ENCODE measurements at regions not wholly inside any gene's neighbourhood (a gene's known extent, or its start where the extent isn't known, plus 50 kb on each side); places are given as distances from the start of the nearest gene placed in this dataset.

- no peak for DNase-seq
- H3K4me1 Mint-ChIP-seq = no peaks in the 10 kb centered on the region
Measured at GRCh38 chr2:236840857-236841256, 244.8 kb upstream of the COPS8 start.

DNA sequence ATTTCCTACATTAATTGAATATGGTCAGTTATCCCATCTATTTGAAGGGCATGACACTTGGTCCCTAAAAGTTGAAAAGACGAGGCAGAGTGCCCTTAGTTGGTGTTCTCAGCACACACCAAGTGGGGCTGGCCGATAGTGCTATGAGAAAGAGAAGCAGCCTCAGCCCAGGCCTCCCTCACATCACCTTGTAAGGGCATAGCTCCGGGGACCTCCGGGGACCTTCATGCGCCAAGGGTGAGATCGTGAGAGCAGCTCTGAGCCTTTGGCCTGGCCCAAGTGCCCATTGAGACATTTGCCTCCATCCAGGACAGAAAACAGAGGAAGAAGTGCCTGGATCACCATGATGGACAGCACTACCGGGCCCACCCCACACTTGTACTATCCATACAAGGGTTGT lies 244.3 kb upstream of the COPS8 start:
- no peak for DNase-seq
- peaks cover 21% of the 10 kb centered on the region for H3K27me3 Mint-ChIP-seq
- no peaks in the 10 kb centered on the region for H3K9me3 Mint-ChIP-seq
- H3K27ac Mint-ChIP-seq = no peak overlapping the region
- H3K4me1 Mint-ChIP-seq = no peaks in the 10 kb centered on the region
- no peak overlapping the region for H3K4me3 Mint-ChIP-seq
- no peaks in the 10 kb centered on the region for H3K36me3 Mint-ChIP-seq

More at GRCh38 chr2:236840857-236841256, 244.8 kb upstream of the COPS8 start:
- Mint-ChIP-seq H3K9me3 (peaks cover 2% of the 10 kb centered on the region), H3K27ac (no peak overlapping the region), H3K27me3 (peaks cover 21% of the 10 kb centered on the region), H3K36me3 (no peaks in the 10 kb centered on the region), H3K4me3 (no peak overlapping the region)

DNA sequence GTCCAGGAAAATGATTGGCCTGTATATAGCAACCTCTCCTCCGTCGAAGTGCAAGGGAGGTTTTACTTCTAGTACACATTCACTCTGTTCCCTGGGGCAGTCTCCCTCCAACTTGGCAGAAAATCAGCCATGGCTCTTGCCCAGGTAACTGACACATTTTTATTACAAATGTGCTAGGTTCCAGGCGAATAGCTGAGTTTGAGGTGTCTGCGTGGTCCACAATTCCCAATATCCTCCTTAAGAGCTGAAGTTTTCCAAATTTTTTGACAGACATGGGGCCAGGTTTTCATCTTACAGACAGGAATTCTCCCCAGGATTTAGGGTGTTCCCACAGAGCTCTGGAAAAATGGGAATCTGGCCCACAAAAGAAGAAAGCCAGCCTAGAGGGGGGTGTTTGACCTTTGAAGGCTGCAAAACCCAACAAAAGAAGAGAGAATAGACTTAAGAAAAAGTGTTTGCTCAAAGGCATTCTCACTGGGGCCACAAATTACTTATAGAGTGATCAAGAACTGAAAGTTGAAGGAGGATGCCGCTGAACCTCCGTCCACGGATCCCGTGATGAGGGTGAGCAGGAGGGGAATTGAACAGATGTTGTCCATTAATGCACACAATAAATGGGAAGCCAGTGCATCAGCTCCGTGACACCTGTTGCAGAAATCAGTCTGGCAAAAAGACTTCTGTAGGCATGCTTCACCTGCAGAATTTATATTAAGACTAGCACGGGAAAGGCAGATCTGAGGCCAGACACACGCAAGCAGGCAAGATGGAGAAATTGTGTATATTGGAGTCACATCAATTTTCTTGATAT lies 242.3 kb upstream of the COPS8 start:
- Mint-ChIP-seq H3K9me3 (no peaks in the 10 kb centered on the region), H3K4me3 (no peak overlapping the region), H3K27me3 (peaks cover 21% of the 10 kb centered on the region)

DNA sequence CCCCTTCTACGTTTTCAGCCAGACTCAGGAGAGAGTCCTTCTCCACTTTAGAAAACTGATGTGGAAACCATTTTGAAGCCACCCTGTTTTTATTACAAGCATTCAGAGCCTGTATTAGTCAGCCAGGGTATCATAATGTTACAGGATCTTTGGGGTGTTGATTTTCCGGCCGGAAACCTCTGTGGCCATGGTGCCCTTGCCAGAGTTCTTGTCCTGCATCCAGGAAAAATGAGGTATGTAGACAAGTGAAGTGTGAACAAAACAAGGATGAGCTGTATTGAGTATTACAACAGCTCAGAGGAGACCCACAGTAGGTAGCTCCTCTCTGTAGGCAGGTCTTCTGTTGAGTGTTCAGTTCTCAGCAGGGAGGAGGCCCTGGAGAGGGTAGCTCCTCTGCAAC lies 241.0 kb upstream of the COPS8 start:
- Mint-ChIP-seq H3K27me3 (peaks cover 21% of the 10 kb centered on the region), H3K36me3 (no peaks in the 10 kb centered on the region), H3K9me3 (no peaks in the 10 kb centered on the region), H3K27ac (no peak overlapping the region), H3K4me1 (no peaks in the 10 kb centered on the region), H3K4me3 (no peak overlapping the region)
- DNase-seq = no peak

More for the DNA sequence above, 242.3 kb upstream of the COPS8 start:
- H3K4me1 Mint-ChIP-seq = no peaks in the 10 kb centered on the region
- H3K27ac Mint-ChIP-seq = no peak overlapping the region
- DNase-seq = no peak
- no peaks in the 10 kb centered on the region for H3K36me3 Mint-ChIP-seq

- no peaks in the 10 kb centered on the region for H3K9me3 Mint-ChIP-seq
- no peaks in the 10 kb centered on the region for H3K4me1 Mint-ChIP-seq
- no peak overlapping the region for H3K4me3 Mint-ChIP-seq
- peaks cover 18% of the 10 kb centered on the region for H3K27me3 Mint-ChIP-seq
- H3K27ac Mint-ChIP-seq = no peak overlapping the region
- DNase-seq = no peak
- H3K36me3 Mint-ChIP-seq = no peaks in the 10 kb centered on the region
Measured at GRCh38 chr2:236847023-236847422, 238.7 kb upstream of the COPS8 start.

- Mint-ChIP-seq H3K9me3 (no peaks in the 10 kb centered on the region), H3K4me1 (no peaks in the 10 kb centered on the region), H3K27me3 (peaks cover 11% of the 10 kb centered on the region), H3K4me3 (no peak overlapping the region), H3K27ac (no peak overlapping the region), H3K36me3 (no peaks in the 10 kb centered on the region)
- no peak for DNase-seq
Measured at GRCh38 chr2:236847538-236848263, 238.0 kb upstream of the COPS8 start.

- Mint-ChIP-seq H3K4me1 (no peaks in the 10 kb centered on the region), H3K9me3 (no peaks in the 10 kb centered on the region), H3K36me3 (no peaks in the 10 kb centered on the region), H3K27me3 (peaks cover 4% of the 10 kb centered on the region), H3K27ac (no peak overlapping the region), H3K4me3 (no peak overlapping the region)
- no peak for DNase-seq
Measured at GRCh38 chr2:236848501-236848900, 237.2 kb upstream of the COPS8 start.

GRCh38 chr2:236849508-236849907 lies 236.2 kb upstream of the COPS8 start:
- H3K4me1 Mint-ChIP-seq = no peaks in the 10 kb centered on the region
- no peaks in the 10 kb centered on the region for H3K36me3 Mint-ChIP-seq
- no peak overlapping the region for H3K4me3 Mint-ChIP-seq
- no peaks in the 10 kb centered on the region for H3K27me3 Mint-ChIP-seq
- H3K27ac Mint-ChIP-seq = no peak overlapping the region
- no peak for DNase-seq
- no peaks in the 10 kb centered on the region for H3K9me3 Mint-ChIP-seq

GRCh38 chr2:236849940-236850339 lies 235.7 kb upstream of the COPS8 start:
- H3K27ac Mint-ChIP-seq = no peak overlapping the region
- no peaks in the 10 kb centered on the region for H3K36me3 Mint-ChIP-seq
- no peaks in the 10 kb centered on the region for H3K4me1 Mint-ChIP-seq
- no peak overlapping the region for H3K4me3 Mint-ChIP-seq
- H3K9me3 Mint-ChIP-seq = no peaks in the 10 kb centered on the region
- DNase-seq = no peak
- no peaks in the 10 kb centered on the region for H3K27me3 Mint-ChIP-seq

DNA sequence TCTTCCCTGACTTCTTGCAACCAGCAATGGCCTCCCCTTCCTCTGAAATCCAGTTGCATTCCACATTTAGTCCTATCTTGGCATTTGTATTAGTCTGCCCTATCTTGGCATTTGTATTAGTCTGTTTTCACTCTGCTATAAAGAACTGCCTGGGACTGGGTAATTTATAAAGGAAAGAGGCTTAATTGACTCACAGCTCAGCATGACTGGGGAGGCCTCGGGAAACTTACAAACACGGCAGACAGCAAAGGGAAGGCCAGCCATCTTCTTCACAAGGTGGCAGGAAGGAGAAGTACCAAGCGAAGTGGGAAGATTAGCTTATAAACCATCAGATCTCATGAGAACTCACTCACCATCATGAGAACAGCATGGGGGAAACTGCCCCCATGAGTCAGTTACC lies 234.5 kb upstream of the COPS8 start:
- peaks cover 7% of the 10 kb centered on the region for H3K27me3 Mint-ChIP-seq

GRCh38 chr2:236852100-236852976 lies 233.4 kb upstream of the COPS8 start:
- Mint-ChIP-seq H3K36me3 (no peaks in the 10 kb centered on the region), H3K4me3 (no peak overlapping the region), H3K4me1 (no peaks in the 10 kb centered on the region), H3K9me3 (no peaks in the 10 kb centered on the region), H3K27ac (no peak overlapping the region), H3K27me3 (peaks cover 7% of the 10 kb centered on the region)
- no peak for DNase-seq

More for the DNA sequence above, 234.5 kb upstream of the COPS8 start:
- no peak overlapping the region for H3K27ac Mint-ChIP-seq
- no peaks in the 10 kb centered on the region for H3K9me3 Mint-ChIP-seq
- no peak overlapping the region for H3K4me3 Mint-ChIP-seq
- DNase-seq = no peak
- no peaks in the 10 kb centered on the region for H3K4me1 Mint-ChIP-seq
- no peaks in the 10 kb centered on the region for H3K36me3 Mint-ChIP-seq

DNA sequence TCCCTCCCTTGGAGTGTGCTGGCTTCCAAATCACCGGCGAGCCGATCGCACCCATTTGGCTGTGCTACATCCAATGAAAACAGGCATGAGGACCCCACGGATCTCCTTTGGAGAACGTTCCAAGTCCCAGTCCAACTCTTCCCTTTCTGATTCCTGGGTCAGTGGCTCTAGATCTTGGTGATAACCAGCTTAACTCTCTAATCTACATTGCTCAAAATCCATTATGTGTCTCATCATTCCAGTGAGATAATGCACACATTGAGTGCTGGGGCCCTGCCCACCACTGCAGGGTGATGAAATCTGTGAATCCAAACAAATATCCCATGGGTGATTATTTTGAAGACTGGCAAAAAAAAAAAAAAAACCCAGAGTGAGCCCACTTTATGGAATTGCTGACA lies 232.7 kb upstream of the COPS8 start:
- H3K36me3 Mint-ChIP-seq = no peaks in the 10 kb centered on the region
- H3K27me3 Mint-ChIP-seq = peaks cover 7% of the 10 kb centered on the region
- H3K9me3 Mint-ChIP-seq = no peaks in the 10 kb centered on the region
- no peak overlapping the region for H3K27ac Mint-ChIP-seq
- no peaks in the 10 kb centered on the region for H3K4me1 Mint-ChIP-seq
- DNase-seq = no peak
- no peak overlapping the region for H3K4me3 Mint-ChIP-seq

- no peaks in the 10 kb centered on the region for H3K4me1 Mint-ChIP-seq
- H3K27ac Mint-ChIP-seq = no peak overlapping the region
- peaks cover 7% of the 10 kb centered on the region for H3K27me3 Mint-ChIP-seq
- H3K9me3 Mint-ChIP-seq = no peaks in the 10 kb centered on the region
- DNase-seq = no peak
- no peak overlapping the region for H3K4me3 Mint-ChIP-seq
- H3K36me3 Mint-ChIP-seq = no peaks in the 10 kb centered on the region
Measured at GRCh38 chr2:236853585-236854051, 232.1 kb upstream of the COPS8 start.

DNA sequence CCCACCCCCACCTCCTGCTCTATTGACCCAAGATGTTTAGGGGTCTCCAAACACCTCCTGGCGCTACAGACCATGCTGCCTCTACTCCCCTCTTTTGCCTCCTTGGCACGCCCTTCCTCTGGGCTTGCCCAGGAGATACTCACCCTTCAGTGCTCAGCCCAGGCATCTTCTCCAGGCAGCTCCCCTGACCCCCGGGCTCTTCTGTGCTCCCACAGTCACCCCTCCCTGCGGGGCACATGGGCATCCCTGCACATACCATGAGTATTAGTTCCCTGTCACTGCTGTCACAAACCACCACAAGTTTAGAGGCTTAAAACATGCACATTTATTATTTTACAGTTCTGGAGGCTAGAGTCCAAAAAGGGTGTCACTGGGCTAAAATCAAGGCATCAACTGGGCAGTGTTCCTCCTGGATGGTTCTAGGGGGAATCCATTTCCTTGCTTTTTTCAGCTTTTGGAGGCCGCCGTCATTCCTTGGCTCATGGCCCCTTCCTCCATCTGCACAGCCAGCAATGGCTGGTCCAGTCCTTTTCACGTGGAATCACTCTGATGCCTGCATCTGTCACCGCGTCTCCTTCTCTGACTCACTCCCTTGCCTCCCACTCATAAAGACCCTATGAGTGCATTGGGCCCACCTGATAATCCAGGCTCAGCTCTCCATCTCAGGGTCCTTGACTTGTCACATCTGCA lies 230.4 kb upstream of the COPS8 start:
- Mint-ChIP-seq H3K27me3 (peaks cover 7% of the 10 kb centered on the region), H3K4me1 (no peaks in the 10 kb centered on the region), H3K27ac (no peak overlapping the region), H3K4me3 (no peak overlapping the region), H3K9me3 (no peaks in the 10 kb centered on the region), H3K36me3 (no peaks in the 10 kb centered on the region)
- DNase-seq = no peak
